Fibroblast of skin of right biceps (primary cell): ENCODE measurements at regions not wholly inside any gene's neighbourhood (a gene's known extent, or its start where the extent isn't known, plus 50 kb on each side); places are given as distances from the start of the nearest gene placed in this dataset.
"Not testable (repeated sequence)": the region's sequence is repeated elsewhere in the genome, so short reads cannot be mapped to it uniquely, and the experiment has no call there.

Experiments used
- DNase-seq: peaks from one replicate; pipeline ENCODE4 v3.0.0-alpha.2; 2013

- DNase-seq, result no peak
Observed at GRCh38 chr14:61602003-61602732, 93.1 kb upstream of the HIF1A start.

DNA sequence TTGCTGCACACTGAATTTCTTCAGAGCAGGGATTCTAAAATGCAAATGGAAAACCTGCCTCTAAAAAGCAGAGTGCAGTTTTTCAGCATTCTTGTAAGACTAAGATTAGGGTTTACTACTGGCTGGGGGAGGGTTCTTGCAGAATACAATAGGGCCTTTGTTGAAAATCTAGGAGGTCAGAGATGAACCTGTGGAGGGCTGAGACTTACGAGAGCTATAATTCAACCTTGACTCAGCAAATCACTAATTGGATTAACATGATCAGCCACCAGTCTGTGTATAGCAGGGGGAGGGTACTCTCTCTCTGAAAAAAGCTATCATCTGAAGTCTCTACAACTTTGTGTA is 92.6 kb upstream of the HIF1A start:
- DNase-seq, result no peak

DNA sequence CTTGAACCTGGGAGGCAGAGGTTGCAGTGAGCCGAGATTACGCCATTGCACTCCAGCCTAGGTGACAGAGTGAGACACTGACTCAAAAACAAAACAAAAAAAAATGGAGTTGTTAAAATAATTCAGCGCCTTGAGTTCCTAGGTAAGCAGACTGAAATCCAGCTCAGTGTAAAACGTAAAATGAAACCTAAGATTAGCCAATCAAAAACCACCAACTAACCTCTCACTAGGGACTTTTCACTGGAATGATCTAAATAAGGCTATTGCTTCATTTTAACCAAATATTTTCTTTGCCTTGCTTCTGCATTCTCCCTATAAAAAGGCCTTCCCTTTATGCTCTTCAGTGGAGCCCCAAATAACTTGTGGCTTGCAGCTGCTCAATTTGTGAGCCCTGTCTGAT is 91.6 kb upstream of the HIF1A start:
- DNase-seq, result no peak

GRCh38 chr14:61607570-61608244 is 87.6 kb upstream of the HIF1A start:
- DNase-seq, result no peak

DNA sequence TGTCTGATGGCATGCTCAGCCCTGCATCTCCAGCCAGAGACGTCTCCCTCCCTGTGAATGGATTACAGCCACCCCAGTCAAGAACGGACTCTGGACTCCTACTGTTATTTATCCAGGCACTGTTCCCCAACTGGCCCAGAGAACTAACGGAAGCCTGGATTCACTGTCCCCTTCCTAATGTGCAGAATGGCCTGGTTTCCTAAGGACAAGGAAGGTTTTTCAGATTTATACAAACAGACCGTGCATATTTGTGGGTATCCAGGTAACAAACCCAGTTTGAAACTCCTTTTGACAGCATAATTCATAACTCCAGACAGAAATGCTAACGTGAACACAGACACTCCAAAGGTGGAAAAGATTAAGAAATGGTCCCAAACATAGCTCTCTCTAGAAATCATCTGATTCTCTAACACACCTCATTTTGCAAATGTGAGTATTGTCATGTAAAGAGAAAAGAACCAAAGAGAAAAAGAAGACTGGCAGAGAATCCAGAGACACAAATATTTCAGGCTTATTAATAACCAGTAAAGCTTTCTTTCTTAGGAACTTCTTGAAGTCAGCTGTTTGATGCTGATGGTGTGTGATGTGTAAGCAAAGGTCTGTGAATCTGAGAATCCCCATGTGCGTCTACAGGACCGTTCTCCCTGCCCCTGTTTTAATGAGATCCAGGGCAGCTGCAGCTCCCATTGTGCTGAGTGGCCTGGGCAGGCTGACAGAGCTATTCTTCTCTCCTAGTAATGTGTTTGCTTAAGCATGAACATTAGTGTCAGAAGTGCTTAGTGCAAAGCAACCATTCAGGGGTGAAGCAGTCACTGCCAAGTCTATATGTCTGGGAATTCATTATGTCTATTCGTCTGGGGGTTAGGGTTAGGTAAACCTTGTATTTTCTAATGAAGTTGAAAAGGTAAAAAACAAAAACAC is 86.8 kb upstream of the HIF1A start:
- DNase-seq, result peak; percentile 57

GRCh38 chr14:61609191-61609843 is 86.0 kb upstream of the HIF1A start:
- DNase-seq, result peak; percentile 46

DNA sequence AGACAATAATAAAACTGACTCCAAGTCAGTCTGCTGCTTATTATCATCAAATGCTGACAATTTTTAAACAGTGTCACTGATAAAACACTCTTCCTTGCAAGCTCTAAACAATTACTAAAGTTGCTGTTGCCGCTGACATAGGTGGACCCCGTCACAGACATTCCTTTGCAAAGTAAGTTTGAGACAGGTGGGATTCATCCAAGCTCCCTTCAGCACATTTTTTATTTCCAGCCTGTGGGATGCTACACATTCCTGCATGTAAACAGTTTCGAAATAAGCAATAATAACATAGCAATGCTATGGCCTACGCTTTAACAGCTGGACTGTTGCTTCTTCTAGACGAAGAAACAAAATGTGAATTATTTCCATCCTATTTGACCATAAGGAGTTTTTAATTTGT is 85.4 kb upstream of the HIF1A start:
- peak; percentile 44 for DNase-seq

DNA sequence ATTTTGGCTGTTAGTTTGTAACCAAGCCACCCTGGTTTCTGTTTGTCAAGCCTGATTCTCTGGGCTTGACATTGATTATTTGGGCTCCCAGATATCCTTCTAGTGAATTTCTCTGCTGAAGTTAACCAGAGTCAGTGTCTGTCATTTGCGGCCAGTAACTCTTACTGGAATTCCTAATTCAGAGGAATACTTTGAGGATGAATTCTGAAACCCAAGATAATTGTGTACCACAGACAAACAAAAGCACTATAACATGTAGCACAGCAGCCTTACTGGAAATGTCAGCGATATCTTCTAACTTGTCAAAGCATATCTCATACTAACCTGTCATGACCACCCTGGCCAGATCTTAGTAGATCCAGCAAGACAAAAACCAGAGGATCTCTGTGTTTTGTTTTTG is 84.4 kb upstream of the HIF1A start:
- DNase-seq, result no peak

DNA sequence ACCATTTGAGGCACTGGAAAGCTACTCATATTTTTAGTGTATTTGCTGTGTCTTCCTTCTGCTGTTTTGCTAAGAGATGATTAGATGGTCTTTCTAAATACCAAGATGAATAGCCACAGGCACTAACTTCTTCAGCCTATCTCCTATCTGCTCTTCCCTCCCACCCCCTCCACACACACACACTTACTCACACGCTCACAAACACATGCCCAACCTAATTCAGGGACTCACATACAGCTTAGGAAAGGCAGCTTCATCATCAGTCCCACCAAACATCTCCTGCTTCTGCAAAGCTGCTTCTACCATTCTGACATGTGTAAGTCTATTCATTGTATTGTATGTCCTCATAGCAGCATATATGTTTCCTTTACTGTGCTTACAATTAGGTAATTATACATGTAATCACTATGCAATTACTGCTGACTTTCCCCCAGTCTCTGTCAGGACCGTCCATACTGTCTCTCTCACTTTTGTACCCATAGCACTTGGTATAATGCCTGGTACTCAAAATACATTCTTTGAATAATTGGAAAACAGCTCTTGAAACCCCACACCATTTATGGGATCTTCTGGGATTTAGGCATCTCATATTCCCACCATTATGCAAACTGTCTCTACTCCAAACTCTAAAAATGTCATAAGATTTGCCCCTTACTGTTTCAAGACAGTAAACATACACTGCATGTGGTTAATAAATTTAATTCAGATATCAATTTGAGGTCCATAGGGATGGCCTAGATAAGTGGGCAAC is 83.3 kb upstream of the HIF1A start:
- peak; percentile 54 for DNase-seq

GRCh38 chr14:61613006-61613405 is 82.3 kb upstream of the HIF1A start:
- not testable (repeated sequence) for DNase-seq

GRCh38 chr14:61614693-61615092 is 80.6 kb upstream of the HIF1A start:
- DNase-seq, result no peak

DNA sequence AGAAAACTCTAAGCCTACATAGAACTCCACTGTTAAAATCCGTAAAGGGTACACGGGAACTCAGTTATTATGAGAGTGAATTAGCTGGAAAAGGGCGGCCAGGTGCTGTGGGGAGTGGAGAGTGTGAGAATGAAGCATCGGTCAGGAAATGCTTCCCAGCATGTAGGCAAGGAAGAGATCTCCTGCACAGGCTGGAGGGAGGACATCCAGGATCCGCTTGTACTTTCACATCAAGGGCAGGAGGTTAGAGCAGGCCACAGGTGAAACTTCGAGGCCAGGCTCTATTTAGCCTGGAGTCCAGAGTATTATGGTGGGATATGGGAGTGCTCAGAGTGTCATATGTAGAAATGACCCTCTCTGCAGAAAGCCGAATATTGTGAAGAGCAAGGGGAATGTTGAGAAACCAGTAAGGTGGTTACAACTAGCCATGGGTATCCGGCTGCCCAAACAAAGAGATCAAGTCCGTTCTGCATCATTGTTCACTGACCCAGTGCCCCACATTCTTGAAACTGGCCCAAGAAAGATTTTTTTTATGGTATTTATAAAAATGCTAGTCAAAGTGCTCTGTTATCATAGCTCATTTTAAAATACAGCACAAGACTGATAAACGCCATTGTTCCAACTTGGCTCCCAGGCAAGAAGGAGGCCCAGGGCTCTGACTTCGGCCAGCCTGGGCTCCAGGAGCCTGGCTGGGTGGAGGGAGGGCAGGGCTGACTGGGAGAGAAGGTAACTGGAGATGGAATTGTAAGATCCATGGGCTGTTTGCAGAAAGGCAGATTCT is 79.4 kb upstream of the HIF1A start:
- DNase-seq, result no peak

- peak; percentile 90 for DNase-seq
Observed at GRCh38 chr14:61616524-61617185, 78.7 kb upstream of the HIF1A start.

DNA sequence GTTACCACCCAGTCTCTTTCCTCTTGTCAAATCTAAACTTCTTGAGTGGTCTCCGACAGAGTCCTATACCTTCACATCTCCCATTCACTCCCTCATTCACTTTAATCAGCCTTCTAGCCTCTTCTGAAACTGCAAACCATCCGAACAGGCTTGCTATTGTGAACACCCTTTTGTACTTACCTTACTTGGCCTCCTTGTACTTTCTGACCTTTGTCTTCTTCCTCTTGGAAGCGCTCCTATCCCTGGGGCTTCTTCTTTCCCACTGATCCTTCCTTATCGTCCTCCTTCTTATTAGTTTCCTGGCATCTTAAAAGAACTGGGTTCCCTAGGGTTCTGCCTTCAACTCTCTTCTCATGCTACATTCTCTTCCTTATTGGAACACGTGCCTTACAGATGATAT is 76.9 kb upstream of the HIF1A start:
- DNase-seq, result no peak

- DNase-seq, result no peak
Observed at GRCh38 chr14:61619494-61619893, 75.8 kb upstream of the HIF1A start.

DNA sequence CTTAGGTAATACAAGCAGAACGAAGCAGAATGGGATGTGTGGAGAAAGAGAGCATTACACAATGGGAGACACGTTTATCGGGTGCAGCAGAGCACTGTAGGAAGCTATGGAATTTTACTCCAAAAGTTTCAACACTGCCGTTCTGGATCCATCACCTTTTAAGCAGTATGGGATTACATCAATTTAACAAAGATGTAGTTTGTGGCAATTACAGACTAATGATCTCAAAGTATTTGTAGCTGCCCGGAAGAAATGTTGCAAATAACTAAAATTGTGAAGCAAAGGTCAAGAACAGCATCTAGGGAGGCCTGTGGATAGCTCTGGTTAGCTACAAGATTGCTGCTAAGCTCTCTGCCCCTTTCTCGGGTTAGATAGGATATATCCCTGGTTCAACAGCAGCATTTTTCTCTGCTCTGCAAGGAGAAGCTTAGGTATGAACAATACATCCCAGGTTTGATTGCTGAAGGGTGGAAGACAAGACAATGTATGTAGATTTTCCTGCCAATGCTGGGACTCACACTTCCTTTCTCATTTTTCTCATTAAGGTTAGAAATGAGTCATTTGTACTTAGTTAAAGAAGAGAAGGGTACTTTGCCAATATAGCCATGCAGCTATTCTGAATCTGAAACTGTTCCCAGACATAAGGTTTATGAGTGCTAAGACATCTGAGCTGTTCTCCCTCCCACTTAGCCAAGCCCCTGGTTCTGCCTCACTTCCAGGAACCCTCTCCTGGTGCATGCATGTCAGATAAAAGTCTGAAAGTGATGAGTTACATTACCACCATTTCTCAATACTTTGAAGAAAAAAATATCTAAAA is 75.0 kb upstream of the HIF1A start:
- DNase-seq, result peak; percentile 95

GRCh38 chr14:61621444-61621843 is 73.9 kb upstream of the HIF1A start:
- no peak for DNase-seq

- no peak for DNase-seq
Observed at GRCh38 chr14:61622051-61622450, 73.3 kb upstream of the HIF1A start.

DNA sequence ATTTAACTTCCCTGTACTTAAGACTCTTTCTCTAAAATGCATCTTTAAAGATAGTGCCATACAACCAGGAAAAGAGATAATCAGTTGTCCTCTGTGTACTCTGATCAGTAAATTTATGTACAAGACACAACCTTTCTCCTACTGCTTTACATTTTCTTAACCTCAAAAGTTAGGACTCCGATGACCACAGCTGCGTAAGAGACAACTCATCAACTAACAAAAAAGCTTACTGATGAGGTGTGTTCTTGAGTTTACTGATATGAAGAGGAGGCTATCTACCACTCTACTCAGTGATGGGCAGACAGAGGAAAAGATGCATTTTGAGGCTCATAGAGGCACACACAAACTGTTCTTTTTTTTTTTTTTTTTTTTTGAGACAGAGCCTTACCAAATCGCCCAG is 71.4 kb upstream of the HIF1A start:
- no peak for DNase-seq

- DNase-seq, result peak; percentile 54
Observed at GRCh38 chr14:61625165-61625564, 70.1 kb upstream of the HIF1A start.
